Stimulated activated CD8-positive, alpha-beta memory T cell treated with anti-CD3 and anti-CD28 coated beads, Interleukin-7, amount 100 ng/mL, for 1 hour (primary cell): ENCODE measurements at regions not wholly inside any gene's neighbourhood (a gene's known extent, or its start where the extent isn't known, plus 50 kb on each side); places are given as distances from the start of the nearest gene placed in this dataset.

Experiments
- DNase-seq, 2 donors: peaks; one replicate each; pipeline ENCODE4 v3.0.0-alpha.2; 2020; ENCODE audit warnings: low read depth in 2 of 2

GRCh38 chr16:26189536-26189935 lies 497.8 kb downstream of the HS3ST4 start:
- DNase-seq = no peak

GRCh38 chr16:26194526-26194925 lies 502.8 kb downstream of the HS3ST4 start:
- DNase-seq = no peak

- no peak for DNase-seq
Observed at GRCh38 chr16:26195225-26195624, 503.5 kb downstream of the HS3ST4 start.

GRCh38 chr16:26196310-26196709 lies 504.6 kb downstream of the HS3ST4 start:
- DNase-seq = no peak

GRCh38 chr16:26196802-26197201 lies 505.0 kb downstream of the HS3ST4 start:
- no peak for DNase-seq

- no peak for DNase-seq
Observed at GRCh38 chr16:26197707-26198106, 505.9 kb downstream of the HS3ST4 start.

- DNase-seq = no peak
Observed at GRCh38 chr16:26198221-26198620, 506.5 kb downstream of the HS3ST4 start.

GRCh38 chr16:26204138-26204537 lies 512.4 kb downstream of the HS3ST4 start:
- no peak for DNase-seq

GRCh38 chr16:26211542-26211941 lies 519.8 kb downstream of the HS3ST4 start:
- DNase-seq = no peak

GRCh38 chr16:26212599-26212998 lies 520.8 kb downstream of the HS3ST4 start:
- DNase-seq = no peak

- no peak for DNase-seq
Observed at GRCh38 chr16:26214581-26215174, 522.9 kb downstream of the HS3ST4 start.

GRCh38 chr16:26220894-26221293 lies 529.1 kb downstream of the HS3ST4 start:
- DNase-seq = no peak

- no peak for DNase-seq
Observed at GRCh38 chr16:26231647-26232046, 539.9 kb downstream of the HS3ST4 start.

GRCh38 chr16:26240807-26241206 lies 549.0 kb downstream of the HS3ST4 start:
- DNase-seq = no peak

GRCh38 chr16:26247063-26247462 lies 555.3 kb downstream of the HS3ST4 start:
- DNase-seq = no peak

GRCh38 chr16:26252598-26252997 lies 560.8 kb downstream of the HS3ST4 start:
- no peak for DNase-seq

- DNase-seq = no peak
Observed at GRCh38 chr16:26261621-26262020, 569.9 kb downstream of the HS3ST4 start.

- no peak for DNase-seq
Observed at GRCh38 chr16:26263406-26263805, 571.6 kb downstream of the HS3ST4 start.

GRCh38 chr16:26267641-26268040 lies 575.9 kb downstream of the HS3ST4 start:
- no peak for DNase-seq

GRCh38 chr16:26269673-26270072 lies 577.9 kb downstream of the HS3ST4 start:
- no peak for DNase-seq

GRCh38 chr16:26273607-26274006 lies 581.8 kb downstream of the HS3ST4 start:
- no peak for DNase-seq

GRCh38 chr16:26275021-26275590 lies 583.3 kb downstream of the HS3ST4 start:
- DNase-seq = no peak

- no peak for DNase-seq
Observed at GRCh38 chr16:26276289-26276688, 584.5 kb downstream of the HS3ST4 start.
